Smooth muscle cell (in vitro differentiated cells): ENCODE measurements at regions not wholly inside any gene's neighbourhood (a gene's known extent, or its start where the extent isn't known, plus 50 kb on each side); places are given as distances from the start of the nearest gene placed in this dataset.

Source experiments
- DNase-seq: peaks from one replicate; lab custom pipeline; 2025; ENCODE audit not compliant: unreplicated experiment; lab: John Stamatoyannopoulos, UW
- H2AFZ ChIP-seq: fragments of 200-600 bp; sonication (generic); 2 replicates; pipeline ENCODE4 v1.6.0; 2016; ENCODE audit warnings: antibody characterized with exemption, low read depth, mild to moderate bottlenecking
- H3F3A ChIP-seq: fragments of 200-600 bp; sonication (generic); 2 replicates; pipeline ENCODE4 v1.6.0; 2017; ENCODE audit warnings: antibody characterized with exemption, low read depth
- H3K27ac ChIP-seq: fragments of 200-600 bp; sonication (generic); 2 replicates; pipeline ENCODE4 v1.5.1; 2016; ENCODE audit warnings: low read depth, mild to moderate bottlenecking
- H3K27me3 ChIP-seq: fragments of 200-600 bp; sonication (generic); 2 replicates; pipeline ENCODE4 v1.6.1; 2016; ENCODE audit warnings: low read depth, mild to moderate bottlenecking
- H3K36me3 ChIP-seq: fragments of 200-600 bp; sonication (generic); 2 replicates; pipeline ENCODE4 v1.5.1; 2016; ENCODE audit warnings: low read depth
- H3K4me1 ChIP-seq: fragments of 200-600 bp; sonication (generic); 2 replicates; pipeline ENCODE4 v1.5.1; 2016; ENCODE audit warnings: low read depth
- H3K4me2 ChIP-seq: fragments of 200-600 bp; sonication (generic); 2 replicates; pipeline ENCODE4 v1.6.0; 2016; ENCODE audit warnings: mild to moderate bottlenecking
- H3K4me3 ChIP-seq: fragments of 200-600 bp; sonication (generic); 2 replicates; pipeline ENCODE4 v1.5.1; 2016; ENCODE audit warnings: mild to moderate bottlenecking
- H3K79me2 ChIP-seq: fragments of 200-600 bp; sonication (generic); 2 replicates; pipeline ENCODE4 v1.6.0; 2016; ENCODE audit warnings: low read depth, mild to moderate bottlenecking
- H3K9ac ChIP-seq: fragments of 200-600 bp; sonication (generic); 2 replicates; pipeline ENCODE4 v1.6.0; 2016; ENCODE audit warnings: low read depth
- H3K9me3 ChIP-seq: fragments of 200-600 bp; sonication (generic); replicated peaks from 2 replicates; pipeline ENCODE4 v1.5.1; 2016; ENCODE audit warnings: low read depth
- H4K20me1 ChIP-seq: fragments of 200-600 bp; sonication (generic); 2 replicates; pipeline ENCODE4 v1.6.0; 2016; ENCODE audit warnings: low read depth
- CTCF ChIP-seq: fragments of 200-600 bp; sonication (generic); IDR thresholded peaks from 2 replicates; pipeline ENCODE4 v1.5.1; 2017; ENCODE audit warnings: borderline replicate concordance, mild to moderate bottlenecking, antibody characterized with exemption; ENCODE audit not compliant: insufficient read depth, poor library complexity, severe bottlenecking
- WGBS: methylation state at CpG from one replicate; pipeline ENCODE4 v1.1.7; 2016; ENCODE audit warnings: low lambda C conversion rate; 5-methylcytosine and 5-hydroxymethylcytosine counted together

GRCh38 chr11:82270870-82271269 is 462.8 kb downstream of the FAM181B start:
- Histone ChIP-seq H3K36me3 (no peaks in the 10 kb centered on the region), H3K4me1 (no peaks in the 10 kb centered on the region), H3K27me3 (no peaks in the 10 kb centered on the region), H3K9me3 (no peaks in the 10 kb centered on the region), H3K9ac (no peak overlapping the region), H3F3A (no peaks in the 10 kb centered on the region), H3K79me2 (no peaks in the 10 kb centered on the region), H3K4me2 (no peak overlapping the region), H2AFZ (no peak overlapping the region), H3K27ac (no peak overlapping the region), H3K4me3 (no peak overlapping the region), H4K20me1 (no peaks in the 10 kb centered on the region)
- no peak for TF ChIP-seq CTCF
- WGBS, result 93% methylated on average over 1 of the region's 1 CpG
- no peak for DNase-seq

- H3K9me3 ChIP-seq, result no peaks in the 10 kb centered on the region
- no peak for DNase-seq
- TF ChIP-seq CTCF, result no peak
- no peak overlapping the region for H3K9ac ChIP-seq
- no peak overlapping the region for H3K4me2 ChIP-seq
- no peak overlapping the region for H3K27ac ChIP-seq
- no peaks in the 10 kb centered on the region for H3K4me1 ChIP-seq
- no peaks in the 10 kb centered on the region for H3F3A ChIP-seq
- H4K20me1 ChIP-seq, result no peaks in the 10 kb centered on the region
- 72% methylated on average over 6 of the region's 6 CpGs for WGBS
- H2AFZ ChIP-seq, result no peak overlapping the region
- no peak overlapping the region for H3K4me3 ChIP-seq
- H3K27me3 ChIP-seq, result no peaks in the 10 kb centered on the region
- no peaks in the 10 kb centered on the region for H3K79me2 ChIP-seq
- H3K36me3 ChIP-seq, result no peaks in the 10 kb centered on the region
Observed at GRCh38 chr11:82268627-82269026, 465.0 kb downstream of the FAM181B start.

GRCh38 chr11:82267186-82267585 is 466.5 kb downstream of the FAM181B start:
- Histone ChIP-seq H3K4me2 (no peak overlapping the region), H3K36me3 (no peaks in the 10 kb centered on the region), H3K79me2 (no peaks in the 10 kb centered on the region), H3K27me3 (no peaks in the 10 kb centered on the region), H3K4me1 (no peaks in the 10 kb centered on the region), H3F3A (no peaks in the 10 kb centered on the region), H3K9me3 (no peaks in the 10 kb centered on the region), H4K20me1 (no peaks in the 10 kb centered on the region), H3K9ac (no peak overlapping the region), H3K27ac (no peak overlapping the region), H2AFZ (no peak overlapping the region), H3K4me3 (no peak overlapping the region)
- WGBS, result 82% methylated on average over 3 of the region's 3 CpGs
- no peak for TF ChIP-seq CTCF
- DNase-seq, result no peak

GRCh38 chr11:82261367-82261766 is 472.3 kb downstream of the FAM181B start:
- Histone ChIP-seq H3K4me1 (no peaks in the 10 kb centered on the region), H3K27ac (no peak overlapping the region), H3K9me3 (no peaks in the 10 kb centered on the region), H3K36me3 (no peaks in the 10 kb centered on the region), H3K4me3 (no peak overlapping the region), H4K20me1 (no peaks in the 10 kb centered on the region), H3K79me2 (no peaks in the 10 kb centered on the region), H2AFZ (no peak overlapping the region), H3K27me3 (no peaks in the 10 kb centered on the region), H3F3A (no peaks in the 10 kb centered on the region), H3K9ac (no peak overlapping the region), H3K4me2 (no peak overlapping the region)
- 95% methylated on average over 1 of the region's 1 CpG for WGBS
- DNase-seq, result no peak
- TF ChIP-seq CTCF, result no peak
